ENCODE measurements at regions not wholly inside any gene's neighbourhood (a gene's known extent, or its start where the extent isn't known, plus 50 kb on each side); places are given as distances from the start of the nearest gene placed in this dataset.
"Not testable (repeated sequence)": the region's sequence is repeated elsewhere in the genome, so short reads cannot be mapped to it uniquely, and the experiment has no call there.

GRCh38 chr6:74946961-74947360, 258.9 kb downstream of the COL12A1 start:
- no peak for DNase-seq

- no peak for DNase-seq
Measured at GRCh38 chr6:74942130-74942529, 263.7 kb downstream of the COL12A1 start.

GRCh38 chr6:74941424-74941823, 264.4 kb downstream of the COL12A1 start:
- no peak for DNase-seq

- no peak for DNase-seq
Measured at GRCh38 chr6:74939721-74940620, 265.9 kb downstream of the COL12A1 start.

- no peak for DNase-seq
Measured at GRCh38 chr6:74939151-74939708, 266.6 kb downstream of the COL12A1 start.

GRCh38 chr6:74937936-74938335, 267.9 kb downstream of the COL12A1 start:
- no peak for DNase-seq

- DNase-seq, result no peak
Measured at GRCh38 chr6:74936886-74937285, 269.0 kb downstream of the COL12A1 start.

- no peak for DNase-seq
Measured at GRCh38 chr6:74932232-74932888, 273.5 kb downstream of the COL12A1 start.

GRCh38 chr6:74931558-74931957, 274.3 kb downstream of the COL12A1 start:
- DNase-seq, result no peak

- DNase-seq, result no peak
Measured at GRCh38 chr6:74928203-74928602, 277.6 kb downstream of the COL12A1 start.

- no peak for DNase-seq
Measured at GRCh38 chr6:74927299-74927698, 278.6 kb downstream of the COL12A1 start.

- DNase-seq, result no peak
Measured at GRCh38 chr6:74925683-74926082, 280.2 kb downstream of the COL12A1 start.

- DNase-seq, result no peak
Measured at GRCh38 chr6:74914888-74915287, 291.0 kb downstream of the COL12A1 start.

- no peak for DNase-seq
Measured at GRCh38 chr6:74912234-74912633, 293.6 kb downstream of the COL12A1 start.

GRCh38 chr6:74902846-74903245, 303.0 kb downstream of the COL12A1 start:
- DNase-seq, result no peak

- DNase-seq, result no peak
Measured at GRCh38 chr6:74902089-74902488, 303.8 kb downstream of the COL12A1 start.

- DNase-seq, result no peak
Measured at GRCh38 chr6:74901576-74901975, 304.3 kb downstream of the COL12A1 start.

GRCh38 chr6:74899416-74899815, 306.4 kb downstream of the COL12A1 start:
- no peak for DNase-seq

- no peak for DNase-seq
Measured at GRCh38 chr6:74892091-74892490, 313.8 kb downstream of the COL12A1 start.

- DNase-seq, result no peak
Measured at GRCh38 chr6:74891349-74891831, 314.5 kb downstream of the COL12A1 start.

- no peak for DNase-seq
Measured at GRCh38 chr6:74889635-74890034, 316.2 kb downstream of the COL12A1 start.

GRCh38 chr6:74888741-74889140, 317.1 kb downstream of the COL12A1 start:
- not testable (repeated sequence) for DNase-seq

GRCh38 chr6:74879976-74880375, 325.9 kb downstream of the COL12A1 start:
- no peak for DNase-seq

GRCh38 chr6:74879234-74879633, 326.6 kb downstream of the COL12A1 start:
- DNase-seq, result no peak

Data from hippocampal formation (tissue), 2 donors.